Keratinocyte (primary cell): ENCODE measurements at regions not wholly inside any gene's neighbourhood (a gene's known extent, or its start where the extent isn't known, plus 50 kb on each side); places are given as distances from the start of the nearest gene placed in this dataset.

Experiments
- DNase-seq: peaks from one replicate; pipeline ENCODE4 v3.0.0-alpha.2; 2011; ENCODE audit warnings: low read depth, missing footprints, low spot score
- FAIRE-seq: peaks from 2 replicates; lab custom pipeline; 2011; peaks lifted over from hg19 to GRCh38; lab: Jason Lieb, UNC
- H2AFZ ChIP-seq: 2 replicates; pipeline ENCODE4 v1.6.0; 2012; ENCODE audit warnings: low read length, control low read depth, inconsistent platforms; ENCODE audit not compliant: control insufficient read depth
- H3K27ac ChIP-seq: 2 replicates; pipeline ENCODE4 v1.5.1; 2011; ENCODE audit warnings: low read length; ENCODE audit not compliant: control insufficient read depth, insufficient read depth
- H3K27me3 ChIP-seq: 3 replicates; pipeline ENCODE4 v1.6.0; 2011; ENCODE audit warnings: low read length; ENCODE audit not compliant: control insufficient read depth, insufficient read depth; ENCODE audit errors: extremely low read depth
- H3K36me3 ChIP-seq, 2 experiments: 2 replicates in 1 of 2; 3 replicates in 1 of 2; pipeline ENCODE4 v1.5.1; 2011; ENCODE audit warnings: low read length in 2 of 2, mild to moderate bottlenecking in 1 of 2; ENCODE audit not compliant: control insufficient read depth in 2 of 2, insufficient read depth in 2 of 2; ENCODE audit errors: extremely low read depth in 1 of 2
- H3K4me1 ChIP-seq: 3 replicates; pipeline ENCODE4 v1.5.1; 2011; ENCODE audit warnings: low read length; ENCODE audit not compliant: control insufficient read depth, insufficient read depth; ENCODE audit errors: extremely low read depth
- H3K4me2 ChIP-seq: 3 replicates; pipeline ENCODE4 v1.6.0; 2011; ENCODE audit warnings: low read depth, low read length; ENCODE audit not compliant: control insufficient read depth, insufficient read depth; ENCODE audit errors: extremely low read depth
- H3K4me3 ChIP-seq, 3 experiments: fragments of 200-600 bp in 1 of 3; sonication (generic) in 1 of 3; 2 replicates in 2 of 3; 3 replicates in 1 of 3; pipeline ENCODE4 v1.5.1; 2011 to 2016; ENCODE audit warnings: low read length in 3 of 3, mild to moderate bottlenecking in 3 of 3, control low read depth in 2 of 3, inconsistent platforms in 1 of 3, low read depth in 1 of 3, mixed read lengths in 1 of 3, mixed run types in 1 of 3, moderate library complexity in 1 of 3; ENCODE audit not compliant: control insufficient read depth in 2 of 3, insufficient read depth in 2 of 3; ENCODE audit errors: extremely low read depth in 1 of 3
- H3K79me2 ChIP-seq: 2 replicates; pipeline ENCODE4 v1.6.0; 2012; ENCODE audit warnings: low read length; ENCODE audit not compliant: control insufficient read depth, insufficient read depth
- H3K9ac ChIP-seq: 3 replicates; pipeline ENCODE4 v1.6.0; 2011; ENCODE audit warnings: low read length; ENCODE audit not compliant: control insufficient read depth, insufficient read depth; ENCODE audit errors: extremely low read depth
- H3K9me1 ChIP-seq: 3 replicates; pipeline ENCODE4 v1.6.0; 2011; ENCODE audit warnings: low read length; ENCODE audit not compliant: control insufficient read depth, insufficient read depth; ENCODE audit errors: extremely low read depth
- H3K9me3 ChIP-seq: 2 replicates; pipeline ENCODE4 v1.5.1; 2012; ENCODE audit warnings: low read depth, low read length; ENCODE audit not compliant: control insufficient read depth
- H4K20me1 ChIP-seq: 3 replicates; pipeline ENCODE4 v1.6.0; 2011; ENCODE audit warnings: low read length; ENCODE audit not compliant: control insufficient read depth, insufficient read depth; ENCODE audit errors: extremely low read depth
- EZH2 ChIP-seq: IDR thresholded peaks from one replicate; pipeline ENCODE4 v1.6.1; 2012; ENCODE audit warnings: inconsistent platforms, mild to moderate bottlenecking, low read length, moderate library complexity
- dilution Hi-C: fragments of 300-500 bp; cut with MboI; formaldehyde crosslinking; loops from one replicate; pipeline ENCODE4 v1.7.0; 2020; ENCODE audit warnings: low sequenced_read_pairs; ENCODE audit not compliant: extremely low pct_ligation_motif_present
- TF ChIP-seq, protein P1 (sequence below), 3 experiments: IDR thresholded peaks in 1 of 3; conservative IDR thresholded peaks in 1 of 3; optimal IDR thresholded peaks in 1 of 3; 2 replicates in 2 of 3; 3 replicates in 1 of 3; pipeline versions ENCODE3 to v1.5.1; 2011; ENCODE audit warnings: low read length in 3 of 3, mild to moderate bottlenecking in 3 of 3, moderate library complexity in 2 of 3, control low read depth in 1 of 3, inconsistent platforms in 1 of 3; ENCODE audit not compliant: insufficient read depth in 2 of 3; ENCODE audit errors: extremely low read depth in 1 of 3

DNA sequence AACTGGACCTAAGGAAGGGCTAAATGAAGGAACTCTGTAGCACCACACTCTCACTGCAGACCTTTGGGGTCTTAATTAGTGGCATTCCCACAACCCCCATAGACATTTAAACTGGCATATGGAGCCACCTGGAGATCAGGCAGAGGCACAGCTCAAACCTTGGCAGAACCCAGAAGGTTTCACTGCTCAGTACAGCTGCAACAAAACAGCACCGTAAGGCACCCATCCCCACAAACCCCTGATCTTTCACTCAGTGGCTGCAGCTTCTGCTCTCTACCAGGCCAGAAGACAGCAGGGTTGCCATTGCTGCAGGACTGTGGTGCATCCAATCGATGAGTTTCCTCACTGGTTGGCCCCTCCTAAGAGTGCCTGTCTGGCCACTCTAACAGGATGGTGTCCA lies 361.6 kb upstream of the VRK2 start:
- Histone ChIP-seq H4K20me1 (no peaks in the 10 kb centered on the region), H3K4me3 (no peak overlapping the region), H3K9ac (no peak overlapping the region), H2AFZ (no peak overlapping the region), H3K9me1 (no peaks in the 10 kb centered on the region), H3K36me3 (no peaks in the 10 kb centered on the region), H3K27me3 (no peaks in the 10 kb centered on the region), H3K27ac (no peak overlapping the region), H3K9me3 (no peaks in the 10 kb centered on the region), H3K4me2 (no peak overlapping the region), H3K79me2 (no peaks in the 10 kb centered on the region), H3K4me1 (no peaks in the 10 kb centered on the region)
- DNase-seq (no peak), FAIRE-seq (no peak)
- no peak for TF ChIP-seq EZH2
- TF ChIP-seq, protein P1, sequence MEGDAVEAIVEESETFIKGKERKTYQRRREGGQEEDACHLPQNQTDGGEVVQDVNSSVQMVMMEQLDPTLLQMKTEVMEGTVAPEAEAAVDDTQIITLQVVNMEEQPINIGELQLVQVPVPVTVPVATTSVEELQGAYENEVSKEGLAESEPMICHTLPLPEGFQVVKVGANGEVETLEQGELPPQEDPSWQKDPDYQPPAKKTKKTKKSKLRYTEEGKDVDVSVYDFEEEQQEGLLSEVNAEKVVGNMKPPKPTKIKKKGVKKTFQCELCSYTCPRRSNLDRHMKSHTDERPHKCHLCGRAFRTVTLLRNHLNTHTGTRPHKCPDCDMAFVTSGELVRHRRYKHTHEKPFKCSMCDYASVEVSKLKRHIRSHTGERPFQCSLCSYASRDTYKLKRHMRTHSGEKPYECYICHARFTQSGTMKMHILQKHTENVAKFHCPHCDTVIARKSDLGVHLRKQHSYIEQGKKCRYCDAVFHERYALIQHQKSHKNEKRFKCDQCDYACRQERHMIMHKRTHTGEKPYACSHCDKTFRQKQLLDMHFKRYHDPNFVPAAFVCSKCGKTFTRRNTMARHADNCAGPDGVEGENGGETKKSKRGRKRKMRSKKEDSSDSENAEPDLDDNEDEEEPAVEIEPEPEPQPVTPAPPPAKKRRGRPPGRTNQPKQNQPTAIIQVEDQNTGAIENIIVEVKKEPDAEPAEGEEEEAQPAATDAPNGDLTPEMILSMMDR (optimal IDR thresholded peaks at IDR 0.05 in 1 of 3, IDR thresholded peaks at IDR 0.05 in 1 of 3, conservative IDR thresholded peaks at IDR 0.05 in 1 of 3; ENCODE audit: extremely low read depth in 1 of 3, insufficient read depth in 2 of 3, low read length in 3 of 3) = no peak
- dilution Hi-C loops = no loop called here

DNA sequence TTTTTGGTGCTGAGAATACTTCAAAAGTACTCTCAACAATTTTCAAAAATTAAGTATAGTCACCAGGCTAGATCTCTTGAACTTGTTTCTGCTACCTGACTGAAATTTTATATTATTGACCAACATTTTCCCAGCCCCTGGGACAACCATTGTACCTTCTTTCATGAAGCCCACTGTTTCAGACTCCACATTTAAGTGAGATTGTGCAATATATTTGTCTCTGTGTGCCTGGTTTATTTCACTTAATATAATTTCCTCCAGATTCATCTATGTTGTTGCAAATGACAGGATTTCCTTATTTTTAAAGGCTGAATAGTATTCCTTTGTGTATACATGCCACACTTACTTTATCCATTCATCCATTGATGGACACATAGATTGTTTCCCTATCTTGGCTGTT lies 354.2 kb upstream of the VRK2 start:
- no peak for TF ChIP-seq EZH2
- TF ChIP-seq, protein P1 (optimal IDR thresholded peaks at IDR 0.05 in 1 of 3, IDR thresholded peaks at IDR 0.05 in 1 of 3, conservative IDR thresholded peaks at IDR 0.05 in 1 of 3; ENCODE audit: extremely low read depth in 1 of 3, insufficient read depth in 2 of 3, low read length in 3 of 3) = no peak
- Histone ChIP-seq H3K4me1 (no peaks in the 10 kb centered on the region), H3K9me1 (no peaks in the 10 kb centered on the region), H3K79me2 (no peaks in the 10 kb centered on the region), H3K27me3 (no peaks in the 10 kb centered on the region), H3K9ac (no peak overlapping the region), H3K9me3 (no peaks in the 10 kb centered on the region), H3K4me3 (no peak overlapping the region), H3K27ac (no peak overlapping the region), H4K20me1 (no peaks in the 10 kb centered on the region), H3K36me3 (no peaks in the 10 kb centered on the region), H3K4me2 (no peak overlapping the region), H2AFZ (no peak overlapping the region)
- DNase-seq (no peak), FAIRE-seq (no peak)
- dilution Hi-C loops = no loop called here
